Ramos (cell line): ENCODE measurements at regions not wholly inside any gene's neighbourhood (a gene's known extent, or its start where the extent isn't known, plus 50 kb on each side); places are given as distances from the start of the nearest gene placed in this dataset.
"Not testable (repeated sequence)": the region's sequence is repeated elsewhere in the genome, so short reads cannot be mapped to it uniquely, and the experiment has no call there.

ENCODE experiments used
- in situ Hi-C: fragments of 300-500 bp; cut with MboI; formaldehyde crosslinking; loops from one replicate; pipeline ENCODE4 v1.14.3; 2022; ENCODE audit warnings: low sequenced_read_pairs; ENCODE audit not compliant: unreplicated experiment

DNA sequence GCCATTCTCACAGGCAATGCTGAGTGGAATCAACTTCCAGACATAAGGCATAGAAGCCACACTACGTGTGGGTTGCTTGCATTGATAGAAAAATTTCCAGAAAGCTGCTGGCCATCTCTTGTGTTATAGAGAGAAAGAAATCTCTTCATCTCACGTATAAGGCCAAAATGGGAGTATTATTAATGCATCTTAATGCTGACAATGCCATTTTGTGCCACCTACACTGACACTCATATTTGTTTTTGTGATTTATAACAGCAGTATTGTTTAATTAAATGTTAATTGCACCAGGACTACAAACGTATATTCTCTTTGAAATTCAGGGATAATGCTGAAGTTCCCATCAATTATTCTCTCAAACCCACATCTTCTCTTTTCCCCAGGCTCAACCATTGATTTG lies 56.1 kb upstream of the TMEM132D start:
- in situ Hi-C loops: no loop called here

DNA sequence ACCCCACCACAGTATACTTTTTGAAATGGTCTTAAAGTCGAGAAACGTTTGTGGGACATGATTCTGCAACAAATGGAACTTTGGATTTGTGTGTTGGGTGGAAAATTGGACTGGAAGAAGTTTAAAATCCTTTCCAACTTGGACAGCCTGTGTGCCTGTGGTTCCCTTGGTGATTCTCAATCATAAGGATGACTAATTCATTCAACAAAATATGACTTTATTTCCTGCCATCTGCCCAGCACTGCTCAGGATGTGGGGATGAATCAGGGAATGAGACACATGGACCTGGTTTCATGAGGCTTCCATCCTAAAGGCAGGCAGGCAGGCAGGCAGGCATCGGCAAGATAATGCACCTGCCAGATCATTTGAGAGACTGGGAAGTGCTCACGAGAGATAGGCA lies 57.3 kb upstream of the TMEM132D start:
- in situ Hi-C loops: no loop called here

DNA sequence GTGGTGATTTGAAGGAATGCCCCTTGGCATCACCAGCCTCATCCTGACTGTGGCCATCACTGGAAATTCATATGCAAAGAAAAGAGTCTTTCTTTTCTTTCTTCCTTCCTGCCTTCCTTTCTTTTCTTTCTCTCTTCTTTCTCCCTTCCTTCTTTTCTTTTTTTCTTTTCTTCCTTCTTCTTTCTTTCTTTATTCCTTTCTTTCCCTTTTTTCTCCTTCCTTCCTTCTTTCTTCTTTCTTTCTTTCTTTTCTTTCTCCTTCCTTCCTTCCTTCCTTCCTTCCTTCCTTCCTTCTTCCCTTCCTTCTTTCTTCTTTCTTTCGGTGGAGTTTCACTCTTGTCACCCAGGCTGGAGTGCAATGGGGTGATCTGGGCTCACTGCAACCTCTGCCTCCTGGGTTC lies 58.0 kb upstream of the TMEM132D start:
- in situ Hi-C loops: no loop called here

DNA sequence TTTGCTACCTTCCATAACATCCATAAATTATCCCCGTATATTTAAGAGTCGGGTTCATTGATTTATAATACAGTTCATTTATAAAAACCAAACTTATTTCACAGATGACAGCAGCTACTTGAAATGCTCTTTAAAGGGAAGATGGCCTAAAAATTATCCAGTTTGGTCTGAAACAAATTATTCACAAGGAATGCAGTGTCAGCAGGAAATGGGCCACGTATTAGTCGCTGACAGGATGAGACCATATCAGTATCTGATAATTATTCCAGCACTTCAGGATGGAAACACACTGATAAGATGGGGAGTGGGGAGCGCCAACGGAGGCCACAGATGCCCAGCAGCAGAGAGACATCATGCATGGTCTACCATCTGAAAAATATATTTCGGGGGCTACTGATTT lies 60.5 kb upstream of the TMEM132D start:
- in situ Hi-C loops: no loop called here

DNA sequence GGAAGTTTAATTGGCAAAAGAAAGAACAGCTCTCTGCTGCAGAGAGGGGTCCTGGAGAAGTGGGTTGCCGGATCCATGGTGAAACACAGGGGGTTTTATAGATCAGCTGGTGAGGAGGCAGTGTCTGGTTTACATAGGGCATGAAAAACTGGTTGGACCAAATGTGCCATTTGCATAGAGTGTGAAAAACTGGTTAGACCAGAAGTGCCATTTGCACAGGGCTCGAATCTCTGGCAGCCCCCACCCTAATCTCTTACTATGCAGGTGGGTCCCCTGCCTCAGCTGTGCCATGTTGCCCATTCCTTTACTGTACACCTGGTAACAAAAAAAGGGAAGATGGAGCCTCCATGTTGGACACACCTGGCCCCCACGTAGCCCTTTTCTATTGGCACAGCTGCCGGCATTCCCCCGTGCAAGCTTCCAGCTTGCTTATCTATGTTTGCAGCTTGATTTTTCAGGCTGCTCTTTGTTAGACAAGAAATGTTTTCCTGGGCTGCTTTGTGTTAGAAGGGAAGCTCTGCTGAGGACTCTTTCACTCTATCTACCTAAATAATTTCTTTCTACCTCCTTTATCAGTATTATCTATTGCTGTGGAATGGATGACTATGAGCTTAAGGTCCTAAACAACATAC lies 61.1 kb upstream of the TMEM132D start:
- in situ Hi-C loops: no loop called here

DNA sequence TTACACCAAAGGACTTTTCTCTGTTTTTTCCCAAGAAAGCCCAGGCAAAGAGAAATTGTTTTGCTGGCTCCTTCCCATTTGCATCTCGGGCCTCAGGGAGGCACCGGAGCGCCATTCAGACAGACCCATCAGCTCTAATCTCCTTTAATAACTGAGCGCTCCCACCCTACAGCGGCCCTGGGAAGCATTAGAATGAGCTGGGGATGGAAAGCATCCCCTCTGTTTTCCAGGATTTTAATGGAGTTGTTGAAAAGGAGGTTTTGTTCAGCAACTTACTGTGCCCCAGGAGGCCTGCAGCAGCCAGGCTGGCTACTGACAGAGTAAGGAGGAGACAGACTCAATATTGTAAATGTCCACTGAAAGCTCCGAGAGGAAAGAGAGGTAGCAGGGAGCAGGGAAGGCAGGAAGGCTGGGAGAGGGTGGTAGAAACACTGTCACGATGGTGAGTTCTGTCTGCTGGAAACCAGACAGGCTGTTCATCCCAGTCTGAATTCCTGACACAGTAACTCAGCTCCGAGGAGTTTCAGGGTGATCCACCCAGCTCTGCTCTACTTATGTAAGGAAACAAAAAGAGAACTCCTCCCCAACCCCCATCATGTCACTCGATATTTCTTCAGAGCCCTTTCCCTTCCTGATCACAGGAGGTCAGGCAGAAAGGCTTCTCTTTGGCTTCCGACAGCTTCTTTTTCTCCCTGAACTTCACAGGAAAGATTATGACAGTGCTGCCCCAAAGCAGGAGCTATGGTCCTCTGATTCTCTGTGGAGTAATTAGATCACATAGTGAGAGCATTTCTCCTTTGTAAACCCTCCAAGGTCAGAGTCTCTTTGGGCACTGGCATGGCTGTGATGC lies 62.5 kb upstream of the TMEM132D start:
- in situ Hi-C loops: no loop called here

DNA sequence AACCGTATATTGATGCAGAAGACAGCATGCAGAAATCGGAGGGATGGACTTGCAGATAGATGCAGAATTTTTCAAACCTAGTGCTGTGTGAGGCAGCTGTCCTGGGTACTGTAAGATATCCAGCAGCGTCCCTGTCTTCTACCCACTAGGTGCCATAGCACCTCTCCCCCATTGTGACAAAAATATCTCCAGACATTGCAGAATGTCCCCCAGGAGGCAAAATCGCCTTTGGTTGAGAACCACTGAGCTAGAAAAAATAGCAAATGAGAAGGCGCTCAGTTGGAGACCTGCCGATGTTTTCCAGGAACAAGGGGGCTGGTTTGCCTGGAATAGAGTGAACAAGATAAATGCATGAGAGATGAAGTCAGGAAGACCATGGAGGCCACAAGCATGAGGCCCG lies 67.9 kb upstream of the TMEM132D start:
- in situ Hi-C loops: no loop called here

DNA sequence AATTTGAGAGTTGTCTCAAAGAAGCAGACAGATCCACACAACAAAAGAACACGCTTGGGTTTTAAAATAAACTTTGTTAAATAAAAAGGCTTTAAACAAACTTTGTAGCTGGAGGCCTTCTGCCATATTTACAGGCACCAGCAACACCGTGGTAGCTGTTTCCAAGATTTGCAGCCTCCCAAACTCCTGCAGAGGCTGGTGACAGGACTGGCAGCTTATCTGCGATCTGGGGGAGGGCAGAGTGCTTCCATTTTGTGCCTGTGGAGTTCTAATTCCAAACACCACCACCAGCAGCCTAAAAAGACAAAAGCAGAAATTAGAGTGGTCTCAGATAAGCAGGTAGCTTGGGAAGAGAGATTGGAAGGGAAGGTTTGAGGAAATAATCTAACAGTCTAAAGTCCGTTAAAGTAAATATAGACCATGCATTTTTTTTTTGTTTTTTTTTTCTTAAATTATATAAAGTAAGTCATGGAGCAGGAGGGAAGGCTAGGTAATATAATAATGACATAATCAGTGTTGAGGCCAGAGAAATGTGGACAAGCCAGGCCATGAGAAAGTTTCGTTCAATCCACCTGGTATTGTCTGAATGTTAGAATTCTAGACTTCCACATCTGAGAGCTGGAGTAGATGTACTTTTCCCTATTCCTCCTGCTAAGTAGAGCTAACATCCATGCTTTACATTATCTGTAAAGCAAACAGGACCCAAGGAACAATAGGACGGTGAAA lies 69.6 kb upstream of the TMEM132D start:
- in situ Hi-C loops: no loop called here

DNA sequence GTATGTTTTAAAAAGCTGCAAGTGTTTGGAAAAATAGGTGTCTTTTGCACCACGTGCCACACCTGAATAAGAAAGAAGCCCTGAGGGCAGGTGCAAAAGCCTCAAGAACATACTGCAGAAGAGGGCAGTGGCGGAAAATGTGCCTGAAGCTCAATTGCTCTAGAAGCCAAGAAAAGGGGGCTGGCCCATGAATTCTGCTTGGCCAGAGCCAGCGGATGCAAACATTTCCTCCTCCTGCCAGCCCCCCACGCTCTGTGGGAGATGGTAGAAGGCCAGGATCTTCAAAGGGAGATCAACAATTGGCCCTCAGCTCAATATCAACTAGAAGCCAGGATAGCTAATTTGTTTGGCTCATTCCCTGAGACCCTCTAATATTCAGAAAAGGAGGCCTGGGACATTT lies 80.3 kb upstream of the TMEM132D start:
- in situ Hi-C loops: no loop called here

DNA sequence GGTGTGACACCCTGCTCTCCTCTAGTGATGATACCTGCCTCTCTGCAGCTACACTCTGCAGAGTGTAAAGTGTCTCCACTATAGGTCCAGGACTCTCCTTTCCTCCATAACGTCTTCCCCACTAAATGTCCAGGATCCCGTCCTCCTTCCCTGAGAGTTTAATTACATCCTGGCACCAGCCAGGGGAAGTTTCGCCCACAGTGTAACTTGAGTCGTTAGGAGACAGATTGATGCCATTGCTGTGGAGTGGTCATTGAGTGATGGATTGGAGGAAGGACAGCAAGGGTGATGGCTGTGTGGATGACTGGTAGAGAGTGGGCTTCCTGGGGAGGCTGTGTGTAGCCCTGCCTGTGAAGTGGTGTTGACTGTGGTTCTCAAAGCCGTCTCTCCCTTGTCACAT lies 84.0 kb upstream of the TMEM132D start:
- in situ Hi-C loops: no loop called here

DNA sequence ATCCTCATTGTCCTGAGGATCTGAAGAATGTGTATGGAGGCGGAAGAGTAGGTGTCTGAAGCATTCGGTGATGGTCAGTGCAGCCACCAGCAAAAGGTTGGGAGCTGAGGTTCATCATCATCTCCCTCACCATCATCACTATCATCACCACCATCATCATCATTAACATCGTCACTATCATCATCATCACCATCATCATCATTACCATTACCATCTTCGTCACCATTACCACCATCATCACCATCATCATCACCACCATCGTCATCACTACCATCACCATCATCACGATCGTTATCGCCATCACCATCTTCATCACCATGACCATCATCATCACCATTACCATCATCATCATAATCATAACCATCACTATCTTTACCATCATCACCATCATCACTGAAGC lies 90.8 kb upstream of the TMEM132D start:
- in situ Hi-C loops: no loop called here

DNA sequence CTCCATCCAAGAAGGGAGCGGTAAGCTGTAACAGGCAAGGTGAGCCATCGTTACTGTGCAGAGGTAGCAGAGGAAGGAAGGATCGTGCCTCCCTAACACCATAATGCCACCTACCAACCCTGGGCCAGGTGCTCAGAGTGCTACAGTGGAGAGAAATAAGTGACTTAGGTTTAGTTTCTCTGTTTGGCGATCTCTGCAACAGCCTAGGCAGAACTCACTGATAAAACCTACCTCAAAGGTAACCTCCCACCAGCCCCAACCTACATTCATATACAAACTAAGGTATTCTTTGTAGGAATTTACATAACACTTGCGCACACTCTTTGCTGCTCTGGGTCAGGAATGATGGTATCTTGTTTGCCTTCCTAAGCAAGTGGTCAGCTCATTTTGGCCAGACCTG lies 93.4 kb upstream of the TMEM132D start:
- in situ Hi-C loops: no loop called here

DNA sequence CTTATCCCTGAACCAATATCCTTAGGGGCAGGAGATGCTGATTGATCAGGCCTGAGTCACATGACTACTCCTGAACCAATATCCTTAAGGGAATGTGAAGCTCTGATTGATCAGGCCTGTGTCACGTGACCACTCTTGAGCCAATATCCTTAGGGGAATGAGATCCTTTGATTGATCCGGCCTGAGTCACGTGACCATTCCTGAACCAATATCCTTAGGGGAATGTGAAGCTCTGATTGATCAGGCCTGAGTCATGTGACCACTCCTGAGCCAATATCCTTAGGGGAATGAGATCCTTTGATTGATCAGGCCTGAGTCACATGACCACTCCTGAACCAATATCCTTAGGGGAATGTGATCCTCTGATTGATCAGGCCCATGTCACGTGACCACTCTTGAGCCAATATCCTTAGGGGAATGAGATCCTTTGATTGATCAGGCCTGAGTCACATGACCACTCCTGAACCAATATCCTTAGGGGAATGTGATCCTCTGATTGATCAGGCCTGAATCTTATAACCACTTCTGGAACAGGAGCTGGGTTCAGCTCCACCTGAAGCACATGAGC lies 100.6 kb upstream of the TMEM132D start:
- in situ Hi-C loops: not testable (repeated sequence)

DNA sequence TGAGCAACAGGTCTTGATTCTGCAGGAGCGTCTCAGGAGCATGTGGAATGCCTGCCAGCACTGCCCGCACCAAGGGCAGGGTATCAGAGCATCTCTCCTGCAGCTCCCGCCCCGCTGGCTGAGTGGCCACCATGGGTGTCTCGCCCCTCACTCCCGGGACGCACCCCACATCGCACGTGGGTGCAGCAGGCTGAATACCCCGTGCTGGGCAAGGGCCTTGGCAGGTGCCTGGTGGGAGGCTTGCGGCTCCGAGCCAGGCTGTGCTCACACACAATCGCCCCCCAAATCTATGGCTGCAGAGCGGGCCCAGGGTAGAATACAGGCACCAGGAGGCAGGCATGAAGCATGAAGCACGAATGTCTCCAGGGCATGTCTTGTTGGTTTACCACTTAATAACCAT lies 103.9 kb upstream of the TMEM132D start:
- in situ Hi-C loops: no loop called here

DNA sequence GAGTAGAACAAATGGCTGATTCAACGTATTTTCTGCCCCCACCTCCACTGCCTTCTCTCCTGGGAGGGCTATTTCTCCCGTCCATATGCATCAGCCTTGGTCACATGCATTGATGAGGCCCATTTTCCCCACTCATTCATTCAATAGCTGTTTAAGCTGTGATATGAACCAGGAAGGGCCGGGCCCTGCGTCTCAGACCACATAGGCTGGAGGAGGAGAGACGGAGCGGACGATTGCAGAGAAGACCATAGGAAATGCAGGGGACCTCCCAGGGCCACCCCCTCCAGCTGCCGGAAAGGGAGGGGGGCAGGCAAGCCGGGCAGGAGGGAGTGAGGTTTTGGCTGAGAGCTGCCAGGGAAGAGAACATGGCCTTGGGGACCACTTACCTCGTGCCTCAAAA lies 104.4 kb upstream of the TMEM132D start:
- in situ Hi-C loops: no loop called here

DNA sequence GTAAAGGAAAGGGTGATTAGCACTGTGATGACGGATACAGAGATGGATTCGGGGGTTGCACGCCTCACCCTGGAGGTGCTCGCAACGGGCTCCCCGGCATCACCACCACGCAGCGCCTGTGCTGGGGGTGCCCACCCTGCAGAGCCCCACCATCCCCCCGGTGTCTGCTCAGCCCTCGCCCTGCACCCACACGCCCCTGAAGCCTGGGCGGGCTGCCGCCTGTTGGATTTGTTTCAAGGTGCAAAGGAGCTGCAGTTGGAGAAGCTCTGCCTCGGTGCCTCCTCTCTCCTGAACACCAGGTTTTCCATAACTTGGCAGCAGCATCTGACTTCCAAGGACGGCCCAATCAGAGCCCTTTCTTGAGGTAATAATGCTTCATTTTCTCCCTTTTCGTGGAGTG lies 106.1 kb upstream of the TMEM132D start:
- in situ Hi-C loops: no loop called here

DNA sequence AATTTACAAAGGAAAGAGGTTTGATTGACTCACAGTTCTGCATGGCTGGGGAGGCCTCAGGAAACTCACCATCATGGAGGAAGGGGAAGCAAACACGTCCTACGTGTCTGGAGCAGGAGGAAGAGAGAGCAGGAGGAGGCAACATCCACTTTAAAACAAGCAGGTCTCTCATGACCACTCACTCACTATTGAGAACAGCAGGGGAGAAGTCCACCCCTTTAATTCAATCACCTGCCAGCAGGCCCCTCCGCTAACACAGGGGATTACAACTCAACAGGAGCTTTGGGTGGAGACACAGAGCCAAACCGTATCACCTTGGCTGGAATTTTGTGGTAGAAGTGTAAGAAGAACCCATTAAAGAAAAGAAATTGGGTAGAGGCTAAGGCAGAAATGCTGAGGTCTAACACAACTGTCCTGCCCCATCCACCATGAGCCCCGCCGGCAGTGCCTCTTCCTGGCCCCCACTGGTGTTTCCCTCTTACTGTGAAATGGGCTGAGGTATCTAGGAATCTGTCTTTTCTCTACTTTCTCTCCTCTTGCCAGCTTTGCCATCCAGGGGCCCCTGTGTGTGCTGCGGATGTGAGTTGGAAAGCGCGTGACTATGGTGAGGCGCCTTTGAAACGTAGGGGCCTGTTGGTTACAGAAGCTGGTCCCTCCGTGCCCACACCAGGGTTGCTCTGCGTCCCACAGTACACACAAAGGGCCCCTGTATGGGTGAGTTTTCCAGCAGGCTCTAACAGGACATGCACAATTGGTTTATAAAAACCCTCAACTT lies 108.0 kb upstream of the TMEM132D start:
- in situ Hi-C loops: no loop called here

DNA sequence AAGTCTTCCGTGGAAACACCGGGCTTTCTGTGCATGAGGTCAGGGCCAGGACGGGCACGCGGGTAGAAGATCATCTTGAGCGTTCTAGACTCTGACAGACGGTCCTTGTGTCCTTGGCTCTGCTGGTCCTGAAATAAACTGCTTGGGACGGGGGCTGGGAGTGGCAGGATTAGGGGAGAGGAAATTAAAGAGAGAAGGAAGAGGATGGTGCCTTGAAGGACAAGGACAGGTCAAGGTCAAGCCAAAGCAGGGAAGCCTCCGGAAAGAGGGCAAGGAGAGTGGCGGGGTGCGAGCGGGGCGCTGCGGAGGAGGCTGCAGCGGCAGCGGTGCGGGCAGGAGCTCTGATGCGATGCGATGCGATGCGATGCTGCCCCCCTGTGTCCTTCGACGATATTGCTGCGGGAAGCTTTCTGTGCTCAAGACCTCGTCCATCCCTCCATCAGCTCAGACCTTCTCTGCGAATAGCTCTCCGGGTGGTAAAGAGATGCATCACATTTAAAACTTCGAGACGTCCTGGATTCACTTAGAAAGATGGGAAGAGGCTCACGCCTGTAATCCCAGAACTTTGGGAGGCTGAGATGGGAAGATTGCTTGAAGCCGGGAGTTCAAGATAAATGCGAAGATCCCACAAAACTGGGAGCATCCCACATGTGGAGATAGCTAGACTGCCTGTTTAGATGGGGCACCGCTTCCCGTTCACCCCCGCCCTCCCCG lies 110.1 kb upstream of the TMEM132D start:
- in situ Hi-C loops: no loop called here

DNA sequence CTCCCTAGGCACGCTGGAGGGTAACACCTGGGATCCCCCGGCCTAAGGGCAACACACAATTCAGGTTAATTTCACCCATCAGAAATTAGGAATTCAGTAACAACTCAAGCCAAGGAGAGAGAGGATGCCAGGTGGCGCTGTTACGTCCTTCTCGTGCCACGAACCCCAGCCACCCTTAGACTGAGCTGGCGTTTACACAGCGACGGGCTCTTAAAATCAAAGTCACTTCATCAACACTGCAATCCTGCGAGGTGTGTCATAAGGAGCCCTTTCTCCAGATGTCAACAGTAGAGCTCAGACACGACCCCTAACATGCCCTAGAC lies 110.6 kb upstream of the TMEM132D start:
- in situ Hi-C loops: no loop called here

DNA sequence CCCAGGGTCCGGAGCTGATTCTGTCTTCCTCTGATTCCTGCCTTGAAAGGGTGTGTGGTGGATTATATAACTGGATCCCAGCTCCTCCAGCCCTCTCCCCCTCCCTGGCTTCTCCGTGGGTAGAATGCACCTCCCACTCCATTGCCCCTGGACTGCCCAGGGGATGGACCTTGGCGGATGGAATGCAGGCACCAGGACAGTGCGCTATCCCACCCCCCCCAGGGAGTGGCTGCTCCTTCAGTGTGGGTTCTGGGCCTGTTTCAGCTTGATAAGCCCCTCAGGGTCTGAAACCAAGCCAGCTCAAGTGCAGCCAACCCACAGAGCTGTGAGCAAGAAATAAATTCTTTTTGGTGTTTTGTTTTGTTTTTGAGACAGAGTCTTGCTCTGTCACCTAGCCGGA lies 112.4 kb upstream of the TMEM132D start:
- in situ Hi-C loops: no loop called here
